OCI-LY7 (cell line): ENCODE measurements at regions not wholly inside any gene's neighbourhood (a gene's known extent, or its start where the extent isn't known, plus 50 kb on each side); places are given as distances from the start of the nearest gene placed in this dataset.

ENCODE experiments used
- BruUV-seq: library from RNA; stranded (reverse); fragments of 400-500 nt; replicated peaks from 2 replicates; lab custom pipeline; 2021; lab: Mats Ljungman, UMichigan
- CTCF ChIA-PET: fragments of 300-600 bp; sonication (Branson Sonifier 250); formaldehyde crosslinking; loops from one replicate; lab custom pipeline; 2022; ENCODE audit warnings: antibody characterized with exemption; ENCODE audit not compliant: unreplicated experiment; lab: Charles Lee
- POLR2A ChIA-PET: fragments of 300-600 bp; sonication (Branson Sonifier 250); formaldehyde crosslinking; loops from one replicate; lab custom pipeline; 2022; ENCODE audit warnings: antibody characterized with exemption; lab: Charles Lee
- DNase-seq: peaks from one replicate; pipeline ENCODE4 v3.0.0-alpha.2; 2015; ENCODE audit warnings: low spot score
- H2AFZ ChIP-seq: fragments of 200-600 bp; sonication (generic), shearing (Covaris generic); 2 replicates; pipeline ENCODE4 v1.6.1; 2014; ENCODE audit warnings: mild to moderate bottlenecking, antibody characterized with exemption, low read length, moderate library complexity
- H3K27ac ChIP-seq: fragments of 200-600 bp; sonication (generic); 2 replicates; pipeline ENCODE4 v1.5.1; 2014; ENCODE audit warnings: mixed run types, low read depth, mild to moderate bottlenecking, moderate library complexity, low read length, inconsistent platforms; ENCODE audit not compliant: poor library complexity, severe bottlenecking
- H3K36me3 ChIP-seq: fragments of 200-600 bp; sonication (generic); 2 replicates; pipeline ENCODE4 v1.6.1; 2014; ENCODE audit warnings: mild to moderate bottlenecking, antibody characterized with exemption, low read length, moderate library complexity, mixed read lengths; ENCODE audit not compliant: insufficient read depth
- H3K4me1 ChIP-seq: fragments of 200-600 bp; sonication (generic); 2 replicates; pipeline ENCODE4 v1.5.1; 2014; ENCODE audit warnings: mild to moderate bottlenecking, low read length; ENCODE audit not compliant: insufficient read depth, poor library complexity, severe bottlenecking
- H3K4me2 ChIP-seq: fragments of 200-600 bp; sonication (generic); 2 replicates; pipeline ENCODE4 v1.6.1; 2014; ENCODE audit warnings: mild to moderate bottlenecking, low read length
- H3K4me3 ChIP-seq: fragments of 200-600 bp; sonication (generic); 2 replicates; pipeline ENCODE4 v1.5.1; 2014; ENCODE audit warnings: mild to moderate bottlenecking, low read depth, low read length; ENCODE audit not compliant: poor library complexity, severe bottlenecking
- H3K79me2 ChIP-seq: fragments of 200-600 bp; sonication (generic); 2 replicates; pipeline ENCODE4 v1.6.1; 2016; ENCODE audit warnings: low read depth, mild to moderate bottlenecking, low read length, moderate library complexity, mixed read lengths; ENCODE audit not compliant: insufficient read depth
- H3K9me2 ChIP-seq: fragments of 200-600 bp; sonication (generic); 2 replicates; pipeline ENCODE4 v1.6.1; 2016; ENCODE audit warnings: mild to moderate bottlenecking, low read length, mixed read lengths; ENCODE audit not compliant: insufficient read depth
- H3K9me3 ChIP-seq: fragments of 200-600 bp; sonication (generic); 2 replicates; pipeline ENCODE4 v1.6.1; 2014; ENCODE audit warnings: mild to moderate bottlenecking, mixed run types, low read length, mixed read lengths
- H4K20me1 ChIP-seq: fragments of 200-600 bp; sonication (generic); 2 replicates; pipeline ENCODE4 v1.6.1; 2014; ENCODE audit warnings: mild to moderate bottlenecking, antibody characterized with exemption, low read length, moderate library complexity, mixed read lengths; ENCODE audit not compliant: insufficient read depth
- CTCF ChIP-seq: fragments of 200-600 bp; sonication (generic); conservative IDR thresholded peaks from 2 replicates; pipeline ENCODE4 v1.5.1; 2014; ENCODE audit warnings: mild to moderate bottlenecking, antibody characterized with exemption, low read length, moderate library complexity, mixed read lengths
- EZH2phosphoT487 ChIP-seq: fragments of 200-600 bp; sonication (generic); IDR thresholded peaks from 2 replicates; pipeline ENCODE4 v1.6.1; 2018; ENCODE audit warnings: low read depth, borderline replicate concordance, mild to moderate bottlenecking, mixed run types, antibody characterized with exemption, low read length, moderate library complexity, mixed read lengths
- intact Hi-C: fragments of 100-400 bp; cut with micrococcal nuclease; formaldehyde crosslinking; loops from one replicate; pipeline ENCODE4 v1.10.0; 2022; ENCODE audit not compliant: unreplicated experiment

GRCh38 chr21:38945545-38946245, 140.0 kb downstream of the ETS2 start:
- no peak overlapping the region for H3K27ac ChIP-seq
- no peak overlapping the region for H3K4me3 ChIP-seq
- no peaks in the 10 kb centered on the region for H3K9me2 ChIP-seq
- POLR2A ChIA-PET = no interaction called here
- H4K20me1 ChIP-seq = no peaks in the 10 kb centered on the region
- no peak overlapping the region for H3K4me2 ChIP-seq
- TF ChIP-seq EZH2phosphoT487 = no peak
- no peak for TF ChIP-seq CTCF
- H3K4me1 ChIP-seq = no peaks in the 10 kb centered on the region
- no TSS peak for BruUV-seq
- CTCF ChIA-PET = no interaction called here
- intact Hi-C loops = no loop called here
- no peak for DNase-seq
- no peaks in the 10 kb centered on the region for H3K36me3 ChIP-seq
- no peak overlapping the region for H2AFZ ChIP-seq
- H3K9me3 ChIP-seq = 0 out of 2 replicates have a peak, but pooled peaks cover 4% of the 10 kb centered on the region
- H3K79me2 ChIP-seq = no peaks in the 10 kb centered on the region

GRCh38 chr21:38944903-38945302, 139.2 kb downstream of the ETS2 start:
- intact Hi-C loops = no loop called here
- no peak overlapping the region for H3K4me3 ChIP-seq
- POLR2A ChIA-PET = no interaction called here
- no TSS peak for BruUV-seq
- H3K4me2 ChIP-seq = no peak overlapping the region
- no peaks in the 10 kb centered on the region for H4K20me1 ChIP-seq
- no peak overlapping the region for H2AFZ ChIP-seq
- no peaks in the 10 kb centered on the region for H3K4me1 ChIP-seq
- no peaks in the 10 kb centered on the region for H3K9me2 ChIP-seq
- no peak for DNase-seq
- no peaks in the 10 kb centered on the region for H3K36me3 ChIP-seq
- TF ChIP-seq EZH2phosphoT487 (no peak), CTCF (no peak)
- no peak overlapping the region for H3K27ac ChIP-seq
- H3K79me2 ChIP-seq = no peaks in the 10 kb centered on the region
- H3K9me3 ChIP-seq = 0 out of 2 replicates have a peak, but pooled peaks cover 4% of the 10 kb centered on the region
- CTCF ChIA-PET = no interaction called here

GRCh38 chr21:38944402-38944801, 138.7 kb downstream of the ETS2 start:
- no peak overlapping the region for H3K27ac ChIP-seq
- DNase-seq = no peak
- H3K9me3 ChIP-seq = 0 out of 2 replicates have a peak, but pooled peaks cover under 1% of the 10 kb centered on the region
- no peaks in the 10 kb centered on the region for H4K20me1 ChIP-seq
- ChIA-PET POLR2A (interaction anchor here (0.6 kb wide), 1 partner anchor 1216 kb away, joined by 3 read pairs; no protein-coding TSS in a partner anchor), CTCF (no interaction called here)
- H2AFZ ChIP-seq = no peak overlapping the region
- intact Hi-C loops = no loop called here
- no peak for TF ChIP-seq CTCF
- no peaks in the 10 kb centered on the region for H3K79me2 ChIP-seq
- BruUV-seq = no TSS peak
- no peak overlapping the region for H3K4me3 ChIP-seq
- no peaks in the 10 kb centered on the region for H3K4me1 ChIP-seq
- no peak overlapping the region for H3K4me2 ChIP-seq
- no peaks in the 10 kb centered on the region for H3K36me3 ChIP-seq
- H3K9me2 ChIP-seq = no peaks in the 10 kb centered on the region
